ENCODE measurements at regions not wholly inside any gene's neighbourhood (a gene's known extent, or its start where the extent isn't known, plus 50 kb on each side); places are given as distances from the start of the nearest gene placed in this dataset.
A peak's percentile ranks its signal among the peaks of the same experiment; 100 is the strongest.
"Not testable (repeated sequence)": the region's sequence is repeated elsewhere in the genome, so short reads cannot be mapped to it uniquely, and the experiment has no call there.

GRCh38 chr5:34449639-34450038 lies 206.5 kb upstream of the RAI14 start:
- no peak for DNase-seq

- DNase-seq, result no peak
Measured at GRCh38 chr5:34450338-34450737, 205.8 kb upstream of the RAI14 start.

- DNase-seq, result peak; percentile 64
Measured at GRCh38 chr5:34452170-34452828, 203.8 kb upstream of the RAI14 start.

DNA sequence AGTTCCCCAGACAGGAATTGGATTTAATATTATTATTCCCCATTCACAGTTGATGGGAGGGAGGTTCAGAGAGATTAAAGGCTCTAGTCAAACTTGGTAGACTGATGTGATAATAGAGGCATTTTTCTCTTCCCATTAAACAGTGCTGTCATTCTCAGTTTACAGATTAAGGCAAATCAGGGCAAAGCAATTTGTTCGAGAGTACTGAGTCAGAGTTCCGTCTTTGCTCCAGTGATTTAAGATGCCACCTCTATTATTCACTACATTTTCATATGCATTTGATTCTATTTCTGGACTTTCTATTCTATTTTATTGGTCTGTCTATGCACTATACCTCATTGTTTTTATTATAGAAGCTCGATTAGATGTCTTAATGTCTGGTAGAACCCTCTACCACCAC lies 201.0 kb upstream of the RAI14 start:
- DNase-seq, result no peak

DNA sequence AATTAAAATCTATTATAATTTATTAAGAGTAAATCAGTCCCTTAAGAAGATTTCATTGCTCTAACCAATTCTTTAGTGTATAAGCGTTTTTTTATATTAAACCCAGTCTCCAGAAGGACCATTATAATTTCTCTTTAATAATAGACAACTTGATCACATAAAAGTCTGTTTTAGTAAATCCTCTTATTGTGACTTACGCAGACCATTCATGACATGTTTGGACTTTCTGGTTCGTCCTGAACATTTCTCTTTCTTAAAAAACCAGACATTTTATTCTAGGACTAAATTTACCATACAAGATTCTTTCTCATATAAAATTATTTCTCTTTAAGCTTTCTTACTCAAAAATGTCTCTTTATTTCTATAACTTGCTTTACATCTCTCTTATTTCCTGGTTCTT lies 196.2 kb upstream of the RAI14 start:
- DNase-seq, result no peak

GRCh38 chr5:34460496-34460895 lies 195.6 kb upstream of the RAI14 start:
- DNase-seq, result no peak

GRCh38 chr5:34464829-34465228 lies 191.3 kb upstream of the RAI14 start:
- DNase-seq, result no peak

DNA sequence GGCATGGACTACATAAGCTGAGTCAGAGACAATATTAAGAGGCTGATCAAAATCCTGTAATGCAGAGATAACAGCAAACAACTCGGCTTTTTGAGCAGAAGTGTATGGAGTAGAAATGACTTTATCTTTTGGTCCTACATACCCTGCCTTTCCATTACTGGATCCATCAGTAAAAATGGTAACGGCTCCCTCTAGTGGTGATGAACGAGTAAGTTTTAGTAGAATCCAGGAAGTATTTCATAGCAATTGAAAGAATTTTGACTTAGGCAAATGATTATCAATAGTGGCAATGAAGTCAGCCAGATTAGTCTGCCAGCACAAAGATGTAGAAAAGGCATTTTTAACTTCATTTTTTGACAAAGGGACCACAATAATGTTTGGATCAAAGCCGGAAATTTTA lies 190.8 kb upstream of the RAI14 start:
- peak; percentile 66 for DNase-seq

DNA sequence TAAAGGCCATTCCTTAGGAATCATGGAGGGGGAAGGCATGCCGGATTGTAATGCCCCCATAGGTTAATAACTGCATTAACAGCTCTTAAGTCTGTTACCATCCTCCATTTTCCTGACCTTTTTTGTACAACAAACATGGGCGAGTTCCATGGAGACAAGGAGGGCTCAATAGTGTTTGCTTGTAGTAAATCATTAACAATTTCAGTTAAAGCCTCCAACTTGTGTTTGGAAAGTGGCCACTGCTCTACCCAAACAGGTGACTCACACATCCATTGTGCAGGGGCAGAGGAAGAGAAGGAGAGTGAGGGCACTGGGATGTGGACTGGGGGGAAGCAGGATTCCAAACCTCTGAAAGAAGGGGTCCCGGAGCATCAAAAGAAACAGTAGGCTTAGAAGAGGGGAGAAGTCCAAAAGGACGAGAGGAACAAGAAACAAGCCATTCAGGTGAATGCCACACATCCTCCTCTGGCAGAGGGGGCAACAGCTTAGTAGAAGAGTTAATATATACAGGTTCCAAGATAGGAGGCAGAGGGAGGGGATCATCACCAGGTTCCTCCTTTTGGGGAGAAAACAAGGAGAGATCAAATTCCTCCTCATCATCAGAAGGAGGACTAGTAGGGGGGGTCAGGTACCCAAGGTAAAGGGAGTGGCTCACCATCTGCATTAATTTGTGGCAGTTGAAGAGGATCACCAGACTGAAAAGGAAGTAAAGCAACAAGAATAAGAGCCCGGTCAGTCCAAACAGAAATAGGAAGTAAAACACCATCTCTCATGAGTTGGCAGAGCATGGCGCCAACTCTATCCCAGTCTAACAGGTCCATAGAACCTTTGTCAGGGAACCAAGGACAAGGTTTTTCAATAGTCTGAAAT lies 189.4 kb upstream of the RAI14 start:
- DNase-seq, result not testable (repeated sequence)

DNA sequence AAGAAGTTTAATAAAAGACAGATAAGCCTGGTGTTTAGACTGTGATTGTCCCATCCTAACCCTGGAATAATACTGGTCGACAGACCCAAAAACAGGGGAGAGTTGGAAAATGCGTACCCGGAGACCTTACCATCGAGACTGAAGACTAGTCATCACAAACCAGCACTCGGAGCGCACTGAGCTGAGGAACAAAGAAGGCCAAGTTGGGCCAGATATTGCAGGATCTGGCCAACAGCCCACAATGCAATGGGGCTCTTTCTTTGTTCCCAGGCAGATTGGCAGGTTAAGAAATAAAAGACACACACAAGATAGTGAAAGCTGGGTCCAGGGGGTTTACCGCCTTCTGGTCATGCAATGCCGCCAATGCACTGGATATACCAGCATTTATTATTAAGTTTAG lies 188.7 kb upstream of the RAI14 start:
- DNase-seq, result no peak

GRCh38 chr5:34467984-34468383 lies 188.1 kb upstream of the RAI14 start:
- DNase-seq, result not testable (repeated sequence)

DNA sequence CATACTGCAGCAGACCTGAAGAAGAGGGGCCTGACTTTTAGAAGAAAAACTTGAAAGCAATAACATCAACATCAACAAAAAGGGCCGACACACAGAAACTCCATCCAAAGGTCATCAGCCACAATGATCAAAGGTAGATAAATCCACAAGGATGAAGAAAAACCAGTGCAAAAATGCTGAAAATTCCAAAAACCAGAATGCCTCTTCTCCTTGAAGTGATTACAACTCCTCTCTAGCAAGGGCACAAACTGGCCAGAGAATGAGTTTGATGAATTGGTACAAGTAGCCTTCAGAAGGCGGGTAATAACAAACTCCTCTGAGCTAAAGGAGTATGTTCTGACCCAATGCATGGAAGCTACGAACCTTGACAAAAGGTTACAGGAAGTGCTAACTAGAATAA lies 186.2 kb upstream of the RAI14 start:
- DNase-seq, result no peak

GRCh38 chr5:34474573-34475021 lies 181.5 kb upstream of the RAI14 start:
- peak; percentile 52 for DNase-seq

DNA sequence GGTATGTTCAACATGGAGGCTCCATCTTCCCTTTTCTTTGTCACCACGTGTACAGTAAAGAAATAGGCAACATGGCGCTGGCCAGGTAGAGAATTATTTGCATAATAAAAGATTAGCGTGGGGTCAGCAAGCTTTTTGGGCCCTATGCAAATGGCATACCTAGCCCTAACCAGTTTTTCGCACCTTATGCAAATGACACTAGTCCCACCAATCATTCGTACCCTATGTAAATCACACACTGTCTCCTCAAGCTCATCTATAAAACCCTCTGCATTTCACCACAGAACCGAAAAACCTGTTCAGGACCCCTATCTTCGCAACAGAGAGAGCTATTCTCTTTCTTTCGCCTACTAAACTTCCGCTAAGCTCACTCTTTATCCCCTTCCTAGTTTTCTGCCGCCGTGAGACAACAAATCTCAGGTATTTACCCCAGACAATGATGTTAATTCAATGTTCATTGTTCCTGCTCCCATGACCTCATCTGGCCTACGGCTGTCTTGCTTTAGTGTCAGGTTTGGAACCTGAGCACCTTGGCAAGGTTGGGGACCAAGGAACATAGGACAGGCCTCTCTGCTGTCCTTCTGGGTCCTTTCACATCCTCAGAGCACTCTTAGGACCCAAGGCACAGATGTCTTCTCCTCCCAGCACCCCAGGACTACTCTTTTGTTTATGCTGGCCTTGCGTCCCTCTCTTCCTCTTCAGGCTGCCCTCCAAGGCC lies 180.7 kb upstream of the RAI14 start:
- DNase-seq, result no peak

DNA sequence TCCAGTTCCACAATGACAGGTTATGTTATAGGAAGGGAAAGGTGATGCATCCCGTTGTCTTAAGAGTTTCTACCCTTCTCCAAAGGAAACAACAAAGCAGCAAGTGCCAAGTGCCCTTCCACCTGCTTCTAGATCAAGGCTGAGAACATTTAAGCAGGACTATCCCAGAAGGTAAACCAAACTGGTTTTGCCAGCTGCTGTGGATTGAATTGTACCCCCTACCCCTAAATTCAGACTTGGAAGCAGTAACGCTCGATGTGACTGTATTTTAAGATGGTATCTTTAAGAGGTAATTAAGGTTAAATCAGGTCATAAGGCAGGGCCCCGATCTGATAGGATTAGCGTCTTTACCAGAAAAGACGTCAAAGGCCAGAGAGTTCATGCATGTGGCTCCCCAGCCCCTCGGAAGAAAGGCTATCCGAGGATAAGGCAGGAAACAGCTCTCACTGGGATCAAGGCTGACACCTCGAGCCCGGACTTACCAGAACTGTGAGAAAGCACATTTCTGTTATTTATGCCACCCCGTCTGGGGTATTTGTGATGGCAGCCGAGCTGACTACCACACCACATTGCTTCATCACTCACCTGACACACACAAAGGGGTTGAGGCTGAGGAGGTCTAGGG lies 179.1 kb upstream of the RAI14 start:
- DNase-seq, result no peak

DNA sequence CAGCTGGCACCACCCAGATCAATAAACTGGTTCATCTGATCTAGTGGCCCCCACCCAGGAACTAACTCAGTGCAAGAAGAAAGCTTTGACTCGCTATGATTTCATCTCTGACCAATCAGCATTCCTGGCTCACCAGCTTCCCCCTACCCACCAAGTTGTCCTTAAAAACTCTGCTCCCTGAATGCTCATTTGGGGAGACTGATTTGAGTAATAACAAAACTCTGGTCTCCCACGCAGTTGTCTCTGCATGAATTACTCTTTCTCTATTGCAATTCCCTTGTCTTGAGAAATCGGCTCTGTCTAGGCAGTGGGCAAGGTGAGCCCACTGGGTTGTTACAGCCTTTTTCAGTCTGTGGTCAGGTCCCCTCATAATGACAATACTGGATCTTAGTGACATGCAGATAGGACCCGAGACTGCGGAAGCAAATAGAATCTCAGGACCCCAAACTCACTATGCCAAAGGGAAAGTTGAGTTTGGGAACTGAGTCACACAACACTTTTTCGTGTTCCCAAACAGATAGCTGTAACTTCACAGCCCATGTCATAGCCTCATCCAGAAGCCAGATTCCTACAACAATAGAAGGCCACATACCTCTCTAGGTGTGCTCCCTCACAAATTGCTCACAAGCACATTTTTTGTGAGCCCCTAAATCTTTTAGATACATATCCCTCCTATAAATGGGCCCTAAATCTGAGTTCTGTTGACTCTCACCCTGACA lies 175.2 kb upstream of the RAI14 start:
- DNase-seq, result no peak

GRCh38 chr5:34483442-34484033 lies 172.6 kb upstream of the RAI14 start:
- peak; percentile 86 for DNase-seq

DNA sequence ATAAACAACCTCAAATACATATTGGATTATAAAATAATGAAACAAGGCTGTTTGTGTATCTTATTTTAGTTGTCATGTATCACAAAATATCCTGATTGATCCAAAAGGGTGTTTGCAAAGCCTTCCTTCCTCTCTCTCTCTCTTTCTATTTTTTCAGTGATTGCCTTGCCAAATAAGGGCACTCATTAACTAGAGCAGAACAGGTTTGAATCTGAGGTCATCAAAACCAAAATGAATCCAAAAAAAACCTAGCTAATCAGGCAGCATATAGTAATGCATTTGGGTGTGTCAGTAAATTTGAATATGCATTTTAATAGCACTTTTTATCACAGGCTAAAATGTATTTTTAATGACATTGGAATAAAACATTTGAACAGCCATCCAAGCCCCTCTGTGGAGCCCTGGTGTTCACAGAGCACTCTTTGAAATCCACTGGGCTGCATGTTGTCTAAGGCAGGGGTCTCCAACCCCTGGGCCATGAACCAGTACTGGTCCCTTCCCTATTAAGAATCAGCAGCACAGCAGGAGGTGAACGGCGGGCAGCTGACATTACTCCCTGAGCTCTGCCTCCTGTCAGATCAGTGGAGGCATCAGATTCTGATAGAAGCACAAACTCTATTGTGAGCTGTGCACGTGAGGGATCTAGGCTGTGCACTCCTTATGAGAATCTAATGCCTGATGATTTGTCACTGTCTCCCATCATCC lies 171.8 kb upstream of the RAI14 start:
- peak; percentile 42 for DNase-seq

- no peak for DNase-seq
Measured at GRCh38 chr5:34485768-34486030, 170.4 kb upstream of the RAI14 start.

DNA sequence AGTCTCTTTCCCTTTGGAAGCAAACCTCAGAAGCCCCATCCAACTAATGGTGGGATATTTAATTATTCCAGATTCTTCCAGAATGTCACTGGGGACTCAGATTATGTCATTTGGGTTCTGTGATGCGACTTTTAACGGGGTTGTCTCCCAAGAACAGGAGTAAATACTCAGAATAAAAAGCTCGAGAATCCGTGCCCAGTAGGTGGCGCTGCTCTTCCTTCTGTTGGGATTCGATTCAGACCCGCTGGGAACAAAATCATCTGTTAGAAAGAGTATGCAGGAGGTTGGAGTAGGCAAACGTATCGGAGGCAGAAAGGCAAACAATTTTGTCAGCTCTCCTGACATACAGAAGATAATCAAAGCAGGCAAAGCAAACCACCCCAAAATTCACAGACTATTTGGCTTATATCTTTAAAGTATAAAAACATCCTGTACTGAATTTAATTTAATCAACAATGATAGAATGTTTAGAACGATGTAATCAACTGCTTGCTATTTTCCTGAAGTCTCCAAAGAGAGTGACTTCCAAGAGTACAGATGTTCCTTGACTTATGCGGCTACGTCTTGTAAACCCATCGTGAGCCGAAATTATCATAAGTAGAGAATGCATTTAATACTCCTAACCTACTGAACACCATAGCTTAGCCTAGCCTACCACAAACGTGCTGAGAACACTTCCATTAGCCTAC lies 169.8 kb upstream of the RAI14 start:
- peak; percentile 90 for DNase-seq

- DNase-seq, result no peak
Measured at GRCh38 chr5:34486849-34487158, 169.3 kb upstream of the RAI14 start.

Data from NCI-H146 (cell line).